GM12873 (cell line): ENCODE measurements at regions not wholly inside any gene's neighbourhood (a gene's known extent, or its start where the extent isn't known, plus 50 kb on each side); places are given as distances from the start of the nearest gene placed in this dataset.

Experiments used
- CTCF ChIP-seq: IDR thresholded peaks from 2 replicates; pipeline ENCODE4 v1.5.1; 2012; ENCODE audit warnings: low read depth, mild to moderate bottlenecking, moderate library complexity, low read length, control low read depth; ENCODE audit not compliant: insufficient read depth; ENCODE audit errors: missing control alignments

- no peak for TF ChIP-seq CTCF
Observed at GRCh38 chr17:53765609-53766008, 57.1 kb upstream of the KIF2B start.

- no peak for TF ChIP-seq CTCF
Observed at GRCh38 chr17:53765129-53765528, 57.6 kb upstream of the KIF2B start.

- TF ChIP-seq CTCF: no peak
Observed at GRCh38 chr17:53757559-53757958, 65.2 kb upstream of the KIF2B start.

- no peak for TF ChIP-seq CTCF
Observed at GRCh38 chr17:53749178-53749577, 73.5 kb upstream of the KIF2B start.

GRCh38 chr17:53740312-53740711 is 82.4 kb upstream of the KIF2B start:
- no peak for TF ChIP-seq CTCF

GRCh38 chr17:53736516-53737240 is 86.0 kb upstream of the KIF2B start:
- no peak for TF ChIP-seq CTCF

GRCh38 chr17:53724726-53725125 is 98.0 kb upstream of the KIF2B start:
- TF ChIP-seq CTCF: no peak

GRCh38 chr17:53722407-53722806 is 100.3 kb upstream of the KIF2B start:
- TF ChIP-seq CTCF: no peak
